Trophoblast cell (in vitro differentiated cells and primary cell): ENCODE measurements at regions not wholly inside any gene's neighbourhood (a gene's known extent, or its start where the extent isn't known, plus 50 kb on each side); places are given as distances from the start of the nearest gene placed in this dataset.

Experiments
- DNase-seq, 2 donors: peaks; one replicate each; pipeline ENCODE4 v3.0.0-alpha.2; 2016
- H2AFZ ChIP-seq: 2 replicates; pipeline ENCODE4 v1.6.1; 2013; ENCODE audit warnings: low read length, moderate library complexity, mild to moderate bottlenecking; ENCODE audit not compliant: insufficient read depth, poor library complexity
- H2AK5ac ChIP-seq: 2 replicates; pipeline ENCODE4 v1.6.1; 2013; ENCODE audit warnings: mild to moderate bottlenecking, low read length
- H2BK120ac ChIP-seq: 2 replicates; pipeline ENCODE4 v1.6.1; 2013; ENCODE audit warnings: low read length, mild to moderate bottlenecking, moderate library complexity; ENCODE audit not compliant: insufficient read depth, poor library complexity
- H2BK12ac ChIP-seq: 2 replicates; pipeline ENCODE4 v1.6.1; 2013; ENCODE audit warnings: mild to moderate bottlenecking, low read length, moderate library complexity
- H2BK5ac ChIP-seq: 2 replicates; pipeline ENCODE4 v1.6.1; 2013; ENCODE audit warnings: low read length, low read depth, moderate library complexity, mild to moderate bottlenecking; ENCODE audit not compliant: poor library complexity
- H3K14ac ChIP-seq: 2 replicates; pipeline ENCODE4 v1.6.1; 2013; ENCODE audit warnings: mild to moderate bottlenecking, low read length
- H3K18ac ChIP-seq: 2 replicates; pipeline ENCODE4 v1.6.1; 2013; ENCODE audit warnings: mild to moderate bottlenecking, low read length
- H3K23ac ChIP-seq: 2 replicates; pipeline ENCODE4 v1.6.1; 2013; ENCODE audit warnings: low read length
- H3K27ac ChIP-seq: 2 replicates; pipeline ENCODE4 v1.5.1; 2013; ENCODE audit warnings: low read depth, mild to moderate bottlenecking, inconsistent platforms, low read length, moderate library complexity
- H3K27me3 ChIP-seq: 2 replicates; pipeline ENCODE4 v1.6.1; 2013; ENCODE audit warnings: inconsistent platforms, mild to moderate bottlenecking, low read length, moderate library complexity; ENCODE audit not compliant: insufficient read depth
- H3K36me3 ChIP-seq, 2 experiments: 1 replicate in 1 of 2; 2 replicates in 1 of 2; pipeline ENCODE4 v1.6.1; 2013; ENCODE audit warnings: low read length in 2 of 2, mild to moderate bottlenecking in 2 of 2, moderate library complexity in 1 of 2; ENCODE audit not compliant: insufficient read depth in 2 of 2, control insufficient read depth in 1 of 2
- H3K4ac ChIP-seq: 2 replicates; pipeline ENCODE4 v1.6.1; 2013; ENCODE audit warnings: low read depth, mild to moderate bottlenecking, low read length, moderate library complexity
- H3K4me1 ChIP-seq, 2 experiments: 1 replicate in 1 of 2; 2 replicates in 1 of 2; pipeline ENCODE4 v1.6.1; 2013; ENCODE audit warnings: low read length in 2 of 2, mild to moderate bottlenecking in 2 of 2, moderate library complexity in 1 of 2; ENCODE audit not compliant: insufficient read depth in 2 of 2, control insufficient read depth in 1 of 2
- H3K4me2 ChIP-seq: 2 replicates; pipeline ENCODE4 v1.6.1; 2013; ENCODE audit warnings: inconsistent platforms, mild to moderate bottlenecking, low read length, moderate library complexity
- H3K4me3 ChIP-seq: 2 replicates; pipeline ENCODE4 v1.5.1; 2013; ENCODE audit warnings: mild to moderate bottlenecking, low read depth, low read length, inconsistent platforms
- H3K79me1 ChIP-seq: one replicate; pipeline ENCODE4 v1.6.1; 2013; ENCODE audit warnings: low read length
- H3K79me2 ChIP-seq: 2 replicates; pipeline ENCODE4 v1.6.1; 2013; ENCODE audit warnings: low read length, mild to moderate bottlenecking; ENCODE audit not compliant: control insufficient read depth, insufficient read depth, poor library complexity
- H3K9ac ChIP-seq: 2 replicates; pipeline ENCODE4 v1.6.1; 2013; ENCODE audit warnings: mild to moderate bottlenecking, low read length
- H3K9me3 ChIP-seq: 2 replicates; pipeline ENCODE4 v1.6.1; 2013; ENCODE audit warnings: low read depth, mild to moderate bottlenecking, control low read depth, inconsistent platforms, low read length; ENCODE audit not compliant: insufficient read depth
- H4K12ac ChIP-seq: 2 replicates; pipeline ENCODE4 v1.6.1; 2013; ENCODE audit warnings: low read depth, mild to moderate bottlenecking, low read length, moderate library complexity
- H4K8ac ChIP-seq: 2 replicates; pipeline ENCODE4 v1.6.1; 2013; ENCODE audit warnings: low read depth, mild to moderate bottlenecking, low read length, moderate library complexity
- H4K91ac ChIP-seq: one replicate; pipeline ENCODE4 v1.6.1; 2013; ENCODE audit warnings: low read depth, mild to moderate bottlenecking, low read length, moderate library complexity
- WGBS: extraction: QIAGEN DNeasy Blood & Tissue Kit; methylation state at CpG from one replicate; pipeline ENCODE4 v1.1.7; 2013; ENCODE audit warnings: missing lambda C conversion rate; ENCODE audit not compliant: insufficient read length, insufficient coverage; ENCODE audit errors: extremely low coverage; 5-methylcytosine and 5-hydroxymethylcytosine counted together

DNA sequence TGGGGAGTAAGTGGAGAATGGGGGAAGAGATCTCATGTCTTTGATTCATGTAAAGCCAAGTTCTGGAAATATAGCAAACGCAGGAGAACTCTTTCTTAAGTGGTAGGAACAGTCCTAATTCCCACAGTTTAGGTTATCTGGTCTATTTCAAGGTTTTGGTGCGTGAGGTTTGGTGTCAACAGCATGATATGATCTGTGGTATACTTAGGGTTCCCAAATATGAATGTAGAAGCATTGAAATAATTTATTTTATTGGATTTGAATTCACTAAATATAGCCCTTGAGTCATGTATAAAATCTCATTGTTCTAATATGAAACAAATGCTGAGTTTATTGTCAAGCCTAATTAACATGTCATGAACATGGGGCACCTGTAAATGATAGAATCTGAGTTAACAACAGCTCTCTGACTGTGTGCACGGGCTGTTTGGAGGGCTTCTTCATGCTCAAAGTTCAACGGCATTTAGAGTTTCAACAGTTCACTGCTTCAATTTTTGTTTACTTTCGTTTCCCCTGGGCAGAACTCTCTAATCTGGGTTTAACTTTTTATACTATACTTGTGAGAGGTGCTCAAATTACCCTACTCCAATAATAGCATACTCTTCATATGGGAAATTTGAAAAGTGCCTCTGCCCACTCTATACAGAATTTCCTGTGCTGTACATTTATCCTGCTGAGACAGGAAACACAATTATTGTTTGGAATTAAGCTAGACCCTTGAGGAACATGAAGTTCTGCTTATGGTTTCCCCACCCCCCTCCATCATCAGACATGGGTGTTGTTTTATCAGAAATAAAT lies 236.3 kb upstream of the ZNF217 start:
- DNase-seq: peak in 1 of 2 donors; percentile 16
- H3K4me3 ChIP-seq: no peak overlapping the region
- no peaks in the 10 kb centered on the region for H3K27me3 ChIP-seq
- no peak overlapping the region for H2AK5ac ChIP-seq
- H2BK12ac ChIP-seq: no peak overlapping the region
- H3K18ac ChIP-seq: no peak overlapping the region
- no peaks in the 10 kb centered on the region for H3K9me3 ChIP-seq
- peaks cover 2 to 4% of the 10 kb centered on the region in 2 experiments for H3K4me1 ChIP-seq
- H3K4ac ChIP-seq: no peak overlapping the region
- peak overlapping the region; percentile 26 for H4K91ac ChIP-seq
- no peak overlapping the region for H2AFZ ChIP-seq
- H2BK5ac ChIP-seq: no peak overlapping the region
- H3K79me2 ChIP-seq: no peaks in the 10 kb centered on the region
- no peak overlapping the region for H2BK120ac ChIP-seq
- H3K4me2 ChIP-seq: no peak overlapping the region
- H4K12ac ChIP-seq: no peak overlapping the region
- H3K27ac ChIP-seq: peak overlapping the region; percentile 79
- no peak overlapping the region for H4K8ac ChIP-seq
- H3K14ac ChIP-seq: no peak overlapping the region
- WGBS: no CpG with 5 or more reads among the region's 5 CpGs
- no peak overlapping the region for H3K9ac ChIP-seq
- peaks cover 12% of the 10 kb centered on the region for H3K79me1 ChIP-seq
- no peak overlapping the region for H3K23ac ChIP-seq
- no peaks in the 10 kb centered on the region for H3K36me3 ChIP-seq

DNA sequence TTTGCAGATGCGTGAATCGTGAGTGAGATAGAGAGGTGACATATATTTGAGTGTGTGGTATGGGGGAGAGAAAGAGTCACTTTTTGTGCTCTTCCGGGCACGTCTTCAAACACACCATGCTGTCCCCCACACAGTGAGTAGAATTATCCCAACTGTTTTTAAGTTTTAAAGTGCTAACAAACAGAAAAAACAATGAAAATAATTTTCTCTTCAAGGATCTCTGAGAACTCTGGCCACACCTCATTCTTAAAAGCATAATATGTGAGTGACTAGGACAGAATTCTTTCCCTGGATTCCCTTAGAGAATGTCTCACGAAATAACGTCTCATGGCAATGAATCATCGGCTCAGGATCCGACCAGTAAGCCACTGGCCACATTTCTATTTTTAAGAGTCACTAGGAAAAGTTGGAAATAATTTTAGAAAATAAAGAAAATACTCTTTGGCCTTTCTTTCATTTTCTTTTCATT lies 235.7 kb upstream of the ZNF217 start:
- Histone ChIP-seq H4K8ac (peak overlapping the region; percentile 77), H2AFZ (peak overlapping the region; percentile 63), H3K9me3 (no peaks in the 10 kb centered on the region), H3K27me3 (no peaks in the 10 kb centered on the region), H3K18ac (no peak overlapping the region), H3K4ac (no peak overlapping the region), H3K9ac (no peak overlapping the region), H4K91ac (peak overlapping the region; percentile 52), H3K36me3 (no peaks in the 10 kb centered on the region), H2AK5ac (no peak overlapping the region), H2BK5ac (peak overlapping the region; percentile 87), H3K79me2 (no peaks in the 10 kb centered on the region), H2BK12ac (peak overlapping the region; percentile 44), H3K4me1 (peaks cover 2 to 4% of the 10 kb centered on the region in 2 experiments), H3K79me1 (peaks cover 12% of the 10 kb centered on the region), H3K4me2 (peak overlapping the region; percentile 52), H3K23ac (no peak overlapping the region), H2BK120ac (peak overlapping the region; percentile 97), H4K12ac (no peak overlapping the region), H3K4me3 (no peak overlapping the region), H3K27ac (peak overlapping the region; percentile 90), H3K14ac (no peak overlapping the region)
- DNase-seq: peak; percentile 71 to 93
- no CpG with 5 or more reads among the region's 8 CpGs for WGBS

DNA sequence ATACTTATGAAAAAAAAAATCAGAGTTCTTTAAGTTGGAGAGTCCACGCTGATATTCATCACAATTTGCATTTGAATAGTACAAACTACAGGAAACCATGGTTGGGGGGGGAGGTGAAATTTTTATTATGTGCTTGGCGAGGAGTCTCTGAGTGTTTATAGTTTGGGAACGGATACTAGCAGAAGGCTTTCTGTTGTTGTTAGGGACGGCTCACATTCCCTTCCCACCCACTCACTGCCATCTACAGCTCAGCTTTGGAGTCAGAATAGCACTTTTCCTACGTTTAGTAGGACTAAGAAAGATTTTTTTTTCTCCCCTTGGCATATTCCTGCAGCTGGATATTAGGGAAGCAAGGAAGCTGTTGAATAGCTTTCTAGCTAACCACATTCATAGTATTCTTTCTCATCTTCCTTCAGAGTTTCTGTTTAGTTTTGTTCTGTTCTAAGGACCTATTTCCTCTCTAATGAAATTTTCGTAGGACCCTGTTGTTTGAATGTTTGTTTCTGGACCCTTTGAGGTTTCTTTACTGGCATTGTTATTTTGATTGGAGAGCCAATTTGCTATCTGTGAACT lies 235.1 kb upstream of the ZNF217 start:
- no peak overlapping the region for H3K4me3 ChIP-seq
- peaks cover 12% of the 10 kb centered on the region for H3K79me1 ChIP-seq
- peak overlapping the region; percentile 87 for H2BK5ac ChIP-seq
- H4K12ac ChIP-seq: no peak overlapping the region
- H3K27ac ChIP-seq: peak overlapping the region; percentile 90
- no peaks in the 10 kb centered on the region for H3K27me3 ChIP-seq
- peak overlapping the region; percentile 97 for H2BK120ac ChIP-seq
- peak overlapping the region; percentile 52 for H4K91ac ChIP-seq
- no peak overlapping the region for H3K9ac ChIP-seq
- no peak overlapping the region for H3K4ac ChIP-seq
- H3K9me3 ChIP-seq: no peaks in the 10 kb centered on the region
- H2BK12ac ChIP-seq: peak overlapping the region; percentile 44
- no peaks in the 10 kb centered on the region for H3K36me3 ChIP-seq
- peak overlapping the region; percentile 63 for H2AFZ ChIP-seq
- no peaks in the 10 kb centered on the region for H3K79me2 ChIP-seq
- H3K4me2 ChIP-seq: peak overlapping the region; percentile 52
- no peak overlapping the region for H3K14ac ChIP-seq
- DNase-seq: peak in 1 of 2 donors; percentile 53
- H2AK5ac ChIP-seq: no peak overlapping the region
- H3K4me1 ChIP-seq: peaks cover 2 to 4% of the 10 kb centered on the region in 2 experiments
- H3K23ac ChIP-seq: no peak overlapping the region
- no peak overlapping the region for H4K8ac ChIP-seq
- no CpG with 5 or more reads among the region's 6 CpGs for WGBS
- H3K18ac ChIP-seq: no peak overlapping the region

- no peaks in the 10 kb centered on the region for H3K9me3 ChIP-seq
- H3K36me3 ChIP-seq: no peaks in the 10 kb centered on the region
- H4K8ac ChIP-seq: no peak overlapping the region
- no peaks in the 10 kb centered on the region for H3K27me3 ChIP-seq
- no peak overlapping the region for H3K14ac ChIP-seq
- H2BK12ac ChIP-seq: peak overlapping the region; percentile 54
- peaks cover 2 to 4% of the 10 kb centered on the region in 2 experiments for H3K4me1 ChIP-seq
- no CpG with 5 or more reads among the region's 5 CpGs for whole genome bisulfite sequencing
- H4K12ac ChIP-seq: no peak overlapping the region
- H3K79me1 ChIP-seq: peaks cover 12% of the 10 kb centered on the region
- no peak overlapping the region for H3K9ac ChIP-seq
- H3K4ac ChIP-seq: no peak overlapping the region
- H4K91ac ChIP-seq: peak overlapping the region; percentile 8
- no peak overlapping the region for H3K18ac ChIP-seq
- H3K79me2 ChIP-seq: no peaks in the 10 kb centered on the region
- no peak overlapping the region for H3K23ac ChIP-seq
- H2AK5ac ChIP-seq: no peak overlapping the region
- no peak overlapping the region for H2BK5ac ChIP-seq
- H2BK120ac ChIP-seq: no peak overlapping the region
- DNase-seq: peak in 1 of 2 donors; percentile 21
- no peak overlapping the region for H3K4me3 ChIP-seq
- H3K27ac ChIP-seq: peak overlapping the region; percentile 23
- H3K4me2 ChIP-seq: no peak overlapping the region
- no peak overlapping the region for H2AFZ ChIP-seq
Observed at GRCh38 chr20:53828088-53828681, 234.5 kb upstream of the ZNF217 start.
